Naive thymus-derived CD4-positive, alpha-beta T cell (primary cell): ENCODE measurements at regions not wholly inside any gene's neighbourhood (a gene's known extent, or its start where the extent isn't known, plus 50 kb on each side); places are given as distances from the start of the nearest gene placed in this dataset.

Experiments
- ATAC-seq: fragments of 150-1000 bp; cut with Tn5 transposase; 2 replicates; pipeline ENCODE4 v1.10.0; 2021; ENCODE audit warnings: mild to moderate bottlenecking, moderate library complexity
- CTCF ChIA-PET: fragments of 350-600 bp; sonication (Branson Sonifier 250); formaldehyde crosslinking; loops from one replicate; lab custom pipeline; 2021; ENCODE audit warnings: antibody characterized with exemption; lab: Charles Lee
- POLR2A ChIA-PET: fragments of 350-600 bp; sonication (Branson Sonifier 250); formaldehyde crosslinking; loops from one replicate; lab custom pipeline; 2021; ENCODE audit warnings: antibody characterized with exemption, inconsistent platforms; lab: Charles Lee
- DNase-seq, 9 donors: peaks; one replicate each; pipeline versions ENCODE4 v3.0.0 to v3.0.0-alpha.2; 2020 to 2022; ENCODE audit warnings: mixed read lengths in 1 of 9
- H3K27ac ChIP-seq: one replicate; pipeline ENCODE4 v1.7.0; 2013; ENCODE audit warnings: mild to moderate bottlenecking, low read depth, low read length, moderate library complexity
- H3K27me3 ChIP-seq, 2 donors: one replicate each; pipeline ENCODE4 v1.7.0; 2013; ENCODE audit warnings: low read length in 2 of 2, mild to moderate bottlenecking in 2 of 2, moderate library complexity in 2 of 2; ENCODE audit not compliant: control insufficient read depth in 2 of 2, insufficient read depth in 2 of 2
- H3K36me3 ChIP-seq, 3 experiments: 1 replicate in 2 of 3; 2 replicates in 1 of 3; pipeline ENCODE4 v1.7.0; 2013; ENCODE audit warnings: low read length in 3 of 3, mild to moderate bottlenecking in 3 of 3, moderate library complexity in 1 of 3; ENCODE audit not compliant: insufficient read depth in 3 of 3, control insufficient read depth in 2 of 3
- H3K4me1 ChIP-seq, 2 donors: one replicate each; pipeline ENCODE4 v1.7.0; 2013; ENCODE audit warnings: low read length in 2 of 2, mild to moderate bottlenecking in 2 of 2, moderate library complexity in 1 of 2; ENCODE audit not compliant: control insufficient read depth in 2 of 2, insufficient read depth in 2 of 2
- H3K4me3 ChIP-seq: 2 replicates; pipeline ENCODE4 v1.7.0; 2013; ENCODE audit warnings: mild to moderate bottlenecking, low read length
- H3K9me3 ChIP-seq, 3 experiments: 1 replicate in 2 of 3; 2 replicates in 1 of 3; pipeline ENCODE4 v1.7.0; 2013; ENCODE audit warnings: low read length in 3 of 3; ENCODE audit not compliant: control insufficient read depth in 2 of 3
- H3K27ac Mint-ChIP-seq, 9 donors: one replicate each; pipeline ENCODE4 v1.8.0; 2020 to 2022; ENCODE audit warnings: mixed read lengths in 9 of 9, mild to moderate bottlenecking in 8 of 9, moderate library complexity in 5 of 9, inconsistent platforms in 2 of 9
- H3K27me3 Mint-ChIP-seq, 5 donors: one replicate each; pipeline ENCODE4 v1.8.0; 2021 to 2022; ENCODE audit warnings: mixed read lengths in 5 of 5, mild to moderate bottlenecking in 1 of 5
- H3K36me3 Mint-ChIP-seq, 5 donors: one replicate each; pipeline ENCODE4 v1.8.0; 2020 to 2022; ENCODE audit warnings: mixed read lengths in 5 of 5, mild to moderate bottlenecking in 3 of 5, inconsistent platforms in 1 of 5
- H3K4me1 Mint-ChIP-seq, 7 donors: one replicate each; pipeline ENCODE4 v1.8.0; 2020 to 2022; ENCODE audit warnings: mixed read lengths in 7 of 7, mild to moderate bottlenecking in 3 of 7, inconsistent platforms in 1 of 7
- H3K4me3 Mint-ChIP-seq, 10 donors: one replicate each; pipeline ENCODE4 v1.8.0; 2020 to 2022; ENCODE audit warnings: mild to moderate bottlenecking in 10 of 10, mixed read lengths in 10 of 10, moderate library complexity in 6 of 10, inconsistent platforms in 2 of 10
- H3K9me3 Mint-ChIP-seq, 11 donors: one replicate each; pipeline ENCODE4 v1.8.0; 2020 to 2022; ENCODE audit warnings: mixed read lengths in 11 of 11, mild to moderate bottlenecking in 4 of 11, inconsistent platforms in 1 of 11, moderate library complexity in 1 of 11
- intact Hi-C, 2 donors: fragments of 100-400 bp; cut with micrococcal nuclease; formaldehyde crosslinking; loops; one replicate each; pipeline ENCODE4 v1.15.1; 2023

- H3K9me3 ChIP-seq = no peaks in the 10 kb centered on the region
- no peak overlapping the region for H3K4me3 ChIP-seq
- intact Hi-C loops = no loop called here
- DNase-seq = no peak
- no peaks in the 10 kb centered on the region for H3K27me3 ChIP-seq
- ChIA-PET POLR2A (no interaction called here), CTCF (no interaction called here)
- ATAC-seq = peak; percentile 64
- H3K4me1 ChIP-seq = no peaks in the 10 kb centered on the region
- peaks cover 8 to 42% (median 12%) of the 10 kb centered on the region in 11 donors for H3K9me3 Mint-ChIP-seq
- peak overlapping the region in 1 of 9 donors; percentile 29 for H3K27ac Mint-ChIP-seq
- H3K36me3 ChIP-seq = no peaks in the 10 kb centered on the region
- peaks cover 39 to 69% (median 61%) of the 10 kb centered on the region in 5 donors for H3K27me3 Mint-ChIP-seq
- H3K27ac ChIP-seq = no peak overlapping the region
- H3K36me3 Mint-ChIP-seq = peaks cover 0 to 22% (median 4%) of the 10 kb centered on the region in 5 donors
- H3K4me3 Mint-ChIP-seq = no peak overlapping the region
- peaks cover 0 to 9% (median 0%) of the 10 kb centered on the region in 7 donors for H3K4me1 Mint-ChIP-seq
Observed at GRCh38 chr7:115274-115911, 77.0 kb upstream of the FAM20C start.

GRCh38 chr7:116188-116981, 76.0 kb upstream of the FAM20C start:
- Mint-ChIP-seq H3K9me3 (peaks cover 7 to 37% (median 12%) of the 10 kb centered on the region in 11 donors), H3K4me3 (no peak overlapping the region), H3K27me3 (peaks cover 33 to 59% (median 56%) of the 10 kb centered on the region in 5 donors), H3K4me1 (peaks cover 0 to 8% (median 0%) of the 10 kb centered on the region in 7 donors), H3K27ac (peak overlapping the region in 1 of 9 donors; percentile 72), H3K36me3 (peaks cover 0 to 17% (median 0%) of the 10 kb centered on the region in 5 donors)
- Histone ChIP-seq H3K27me3 (no peaks in the 10 kb centered on the region), H3K4me1 (no peaks in the 10 kb centered on the region), H3K36me3 (no peaks in the 10 kb centered on the region), H3K27ac (no peak overlapping the region), H3K4me3 (no peak overlapping the region), H3K9me3 (no peaks in the 10 kb centered on the region)
- POLR2A ChIA-PET = no interaction called here
- DNase-seq = no peak
- CTCF ChIA-PET = no interaction called here
- no peak for ATAC-seq
- intact Hi-C loops = no loop called here

DNA sequence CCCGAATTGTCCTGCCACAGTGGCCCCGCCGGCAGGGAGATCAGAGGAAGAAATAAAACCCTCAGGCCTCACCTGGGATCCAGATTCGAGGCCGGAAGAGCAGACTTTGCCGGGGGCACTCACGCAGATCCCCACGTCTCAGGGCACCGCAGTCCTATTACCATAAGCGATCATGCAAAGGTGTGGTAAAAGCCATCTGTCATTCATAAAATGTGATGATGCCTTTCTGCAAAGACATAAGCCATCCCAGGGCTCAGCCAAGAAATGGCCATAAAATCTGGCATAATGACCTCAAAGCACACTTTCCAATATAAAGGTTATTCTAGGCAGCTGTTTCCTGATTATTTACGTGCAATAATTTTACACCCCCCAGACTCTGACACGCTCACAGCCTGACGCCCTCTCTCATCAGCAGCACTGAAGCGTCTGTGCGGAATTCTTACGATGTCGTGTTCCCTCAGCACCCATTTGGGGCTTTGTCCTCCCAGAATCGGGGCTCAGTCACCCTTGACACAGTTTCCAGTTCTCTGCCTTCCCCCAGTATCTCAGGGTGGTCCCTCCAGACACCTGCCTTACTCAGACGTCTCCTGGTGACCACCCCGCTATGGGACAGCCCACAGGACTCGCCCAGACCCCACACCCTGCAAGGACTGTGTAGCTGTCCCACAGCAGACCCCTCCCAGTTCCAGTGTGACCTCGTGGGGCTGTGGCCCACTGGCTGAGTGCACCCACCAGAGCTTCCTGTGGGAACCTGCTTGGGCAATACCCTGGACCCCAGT, 74.3 kb upstream of the FAM20C start:
- Histone ChIP-seq H3K27me3 (no peaks in the 10 kb centered on the region), H3K9me3 (no peaks in the 10 kb centered on the region), H3K4me1 (no peaks in the 10 kb centered on the region), H3K36me3 (no peaks in the 10 kb centered on the region), H3K4me3 (no peak overlapping the region), H3K27ac (no peak overlapping the region)
- H3K9me3 Mint-ChIP-seq = peaks cover 4 to 20% (median 9%) of the 10 kb centered on the region in 11 donors
- intact Hi-C loops = no loop called here
- H3K36me3 Mint-ChIP-seq = peaks cover 0 to 12% (median 0%) of the 10 kb centered on the region in 5 donors
- H3K27me3 Mint-ChIP-seq = peaks cover 20 to 46% (median 40%) of the 10 kb centered on the region in 5 donors
- no peak overlapping the region for H3K27ac Mint-ChIP-seq
- ChIA-PET POLR2A (no interaction called here), CTCF (no interaction called here)
- peaks cover 0 to 8% (median 0%) of the 10 kb centered on the region in 7 donors for H3K4me1 Mint-ChIP-seq
- no peak overlapping the region for H3K4me3 Mint-ChIP-seq
- DNase-seq (no peak), ATAC-seq (no peak)

DNA sequence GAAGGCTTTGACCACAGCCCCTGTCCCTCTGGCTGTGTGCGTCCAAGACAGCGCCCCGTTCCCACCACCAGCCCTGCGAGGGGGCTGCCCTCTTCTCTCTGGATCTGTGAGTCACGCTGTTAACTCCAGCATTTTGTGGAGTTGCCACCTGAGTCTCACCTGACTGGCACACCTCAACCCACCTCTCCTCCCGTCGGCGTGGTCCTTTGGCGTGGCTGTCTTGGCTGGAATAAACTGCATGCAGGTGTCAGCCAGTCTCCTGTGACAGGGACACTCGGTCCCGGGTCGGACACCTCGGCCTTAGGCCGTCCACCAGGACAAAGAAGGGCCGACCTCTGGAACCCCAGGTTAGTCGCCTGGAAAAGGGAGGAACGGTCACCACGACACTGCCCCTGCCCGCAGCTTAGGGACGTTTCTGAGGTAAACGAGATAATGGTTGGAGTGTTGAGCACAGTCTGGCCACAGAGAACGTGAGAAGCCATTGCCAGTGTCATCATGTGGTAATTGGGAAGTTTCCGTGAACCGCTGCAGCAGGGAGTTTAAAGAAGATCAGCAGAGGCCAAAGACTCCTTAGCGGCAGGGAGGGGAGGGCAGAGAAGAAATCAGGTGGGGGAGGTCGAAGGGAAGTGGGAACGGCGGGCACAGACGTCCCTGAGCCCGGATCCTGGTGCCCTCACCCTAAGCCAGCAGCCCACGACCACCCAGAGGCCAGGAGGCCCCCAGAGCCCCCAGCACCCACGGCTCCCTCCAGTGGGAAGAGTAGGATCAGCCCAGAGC, 73.6 kb upstream of the FAM20C start:
- intact Hi-C loops = no loop called here

GRCh38 chr7:119392-120163, 72.8 kb upstream of the FAM20C start:
- ChIA-PET CTCF (no interaction called here), POLR2A (no interaction called here)
- ATAC-seq (peak; percentile 58), DNase-seq (no peak)
- Mint-ChIP-seq H3K36me3 (peaks cover 0 to 2% (median 0%) of the 10 kb centered on the region in 5 donors), H3K4me1 (peaks cover 0 to 8% (median 0%) of the 10 kb centered on the region in 7 donors), H3K27ac (no peak overlapping the region), H3K27me3 (peaks cover 9 to 33% (median 26%) of the 10 kb centered on the region in 5 donors), H3K9me3 (peaks cover 0 to 6% (median 3%) of the 10 kb centered on the region in 11 donors), H3K4me3 (no peak overlapping the region)
- Histone ChIP-seq H3K9me3 (no peaks in the 10 kb centered on the region), H3K4me1 (no peaks in the 10 kb centered on the region), H3K27ac (no peak overlapping the region), H3K36me3 (no peaks in the 10 kb centered on the region), H3K4me3 (no peak overlapping the region), H3K27me3 (no peaks in the 10 kb centered on the region)
- intact Hi-C loops = no loop called here

More for the DNA sequence above, 73.6 kb upstream of the FAM20C start:
- peaks cover 0 to 5% (median 0%) of the 10 kb centered on the region in 5 donors for H3K36me3 Mint-ChIP-seq
- ATAC-seq (peak; percentile 37), DNase-seq (no peak)
- Histone ChIP-seq H3K36me3 (no peaks in the 10 kb centered on the region), H3K4me1 (no peaks in the 10 kb centered on the region), H3K27me3 (no peaks in the 10 kb centered on the region), H3K27ac (no peak overlapping the region), H3K9me3 (no peaks in the 10 kb centered on the region), H3K4me3 (no peak overlapping the region)
- H3K27me3 Mint-ChIP-seq = peaks cover 16 to 39% (median 32%) of the 10 kb centered on the region in 5 donors
- peaks cover 0 to 8% (median 0%) of the 10 kb centered on the region in 7 donors for H3K4me1 Mint-ChIP-seq
- ChIA-PET POLR2A (no interaction called here), CTCF (no interaction called here)
- H3K4me3 Mint-ChIP-seq = no peak overlapping the region
- H3K27ac Mint-ChIP-seq = no peak overlapping the region
- peaks cover under 1 to 13% (median 5%) of the 10 kb centered on the region in 11 donors for H3K9me3 Mint-ChIP-seq
